Spleen (tissue), 7 donors: ENCODE measurements at regions not wholly inside any gene's neighbourhood (a gene's known extent, or its start where the extent isn't known, plus 50 kb on each side); places are given as distances from the start of the nearest gene placed in this dataset.

Source experiments
- POLR2A ChIP-seq, 3 donors: fragments of 450-650 bp; IDR thresholded peaks; one replicate each; pipeline ENCODE4 v1.5.1; 2017; ENCODE audit warnings: antibody characterized with exemption in 3 of 3, mild to moderate bottlenecking in 1 of 3
- POLR2AphosphoS5 ChIP-seq, 3 donors: sonication (generic); formaldehyde crosslinking; IDR thresholded peaks; one replicate each; pipeline ENCODE4 v1.5.1; 2017; ENCODE audit warnings: antibody characterized with exemption in 3 of 3
- TF ChIP-seq, protein P1 (sequence below), 11 experiments: fragments of 200-600 bp in 7 of 11; fragments of 450-650 bp in 4 of 11; sonication (generic) in 4 of 11; IDR thresholded peaks in 8 of 11; conservative IDR thresholded peaks in 3 of 11; 1 replicate in 7 of 11; 2 replicates in 4 of 11; pipeline versions ENCODE4 v1.4.0 to v1.8.0; 2016 to 2021; ENCODE audit warnings: antibody characterized with exemption in 11 of 11, inconsistent platforms in 4 of 11, mild to moderate bottlenecking in 1 of 11
- donor health status: DM: no; HTN: no; CAD: no; lungs with moderate emphysema.
- donor health status: DM: no; HTN: no; CAD: no.
- donor health status: DM: no; HTN: no; CAD: no.

DNA sequence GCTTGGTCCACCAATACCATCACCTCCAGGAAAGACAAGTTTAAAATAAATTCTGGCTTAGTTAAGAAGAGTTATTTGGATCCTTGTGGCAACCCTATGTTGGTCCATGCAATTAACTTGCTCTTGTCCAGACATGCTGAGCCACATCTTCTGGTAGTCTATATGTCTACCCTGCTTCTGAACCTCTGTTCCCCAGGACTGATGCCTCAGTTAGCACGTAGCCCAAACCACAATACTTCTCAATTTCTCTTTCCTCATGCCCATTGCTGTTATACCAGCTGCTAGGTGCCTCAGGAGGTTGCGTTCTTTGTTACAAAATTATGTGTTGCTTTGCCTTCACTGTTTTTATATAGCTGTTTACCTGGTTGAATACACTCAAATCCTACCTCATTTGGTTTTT lies 116.4 kb upstream of the KCNQ5 start:
- TF ChIP-seq, protein P1, sequence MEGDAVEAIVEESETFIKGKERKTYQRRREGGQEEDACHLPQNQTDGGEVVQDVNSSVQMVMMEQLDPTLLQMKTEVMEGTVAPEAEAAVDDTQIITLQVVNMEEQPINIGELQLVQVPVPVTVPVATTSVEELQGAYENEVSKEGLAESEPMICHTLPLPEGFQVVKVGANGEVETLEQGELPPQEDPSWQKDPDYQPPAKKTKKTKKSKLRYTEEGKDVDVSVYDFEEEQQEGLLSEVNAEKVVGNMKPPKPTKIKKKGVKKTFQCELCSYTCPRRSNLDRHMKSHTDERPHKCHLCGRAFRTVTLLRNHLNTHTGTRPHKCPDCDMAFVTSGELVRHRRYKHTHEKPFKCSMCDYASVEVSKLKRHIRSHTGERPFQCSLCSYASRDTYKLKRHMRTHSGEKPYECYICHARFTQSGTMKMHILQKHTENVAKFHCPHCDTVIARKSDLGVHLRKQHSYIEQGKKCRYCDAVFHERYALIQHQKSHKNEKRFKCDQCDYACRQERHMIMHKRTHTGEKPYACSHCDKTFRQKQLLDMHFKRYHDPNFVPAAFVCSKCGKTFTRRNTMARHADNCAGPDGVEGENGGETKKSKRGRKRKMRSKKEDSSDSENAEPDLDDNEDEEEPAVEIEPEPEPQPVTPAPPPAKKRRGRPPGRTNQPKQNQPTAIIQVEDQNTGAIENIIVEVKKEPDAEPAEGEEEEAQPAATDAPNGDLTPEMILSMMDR (IDR thresholded peaks at IDR 0.05 in 8 of 11, conservative IDR thresholded peaks at IDR 0.05 in 3 of 11): no peak
- TF ChIP-seq POLR2A (IDR thresholded peaks at IDR 0.05) (no peak), POLR2AphosphoS5 (IDR thresholded peaks at IDR 0.05) (no peak)
